HCT116 (cell line): ENCODE measurements at regions not wholly inside any gene's neighbourhood (a gene's known extent, or its start where the extent isn't known, plus 50 kb on each side); places are given as distances from the start of the nearest gene placed in this dataset.

Source experiments
- ATAC-seq: fragments of 200-7000 bp; cut with Tn5 transposase; 2 replicates; pipeline ENCODE4 v1.9.1; 2020; ENCODE audit warnings: mild to moderate bottlenecking, moderate library complexity
- BruUV-seq: library from RNA; stranded (reverse); fragments of 400-500 nt; replicated peaks from 2 replicates; lab custom pipeline; 2021; lab: Mats Ljungman, UMichigan
- CTCF ChIA-PET: fragments of 300-600 bp; sonication (Branson Sonifier 250); formaldehyde crosslinking; loops from one replicate; lab custom pipeline; 2021; ENCODE audit warnings: antibody characterized with exemption; lab: Charles Lee
- POLR2A ChIA-PET: fragments of 300-600, 350-600 bp; sonication (Branson Sonifier 250); formaldehyde crosslinking; loops from one replicate; lab custom pipeline; 2021; ENCODE audit warnings: antibody characterized with exemption; lab: Charles Lee
- RAD21 ChIA-PET, 2 experiments: fragments of 300-600 bp; sonication (Branson Sonifier 250); formaldehyde crosslinking; loops; one replicate each; lab custom pipeline; 2023; ENCODE audit warnings: low total read pairs in 2 of 2; ENCODE audit not compliant: uncharacterized antibody in 2 of 2, unreplicated experiment in 2 of 2, low non-redundant PET in 1 of 2; lab: Charles Lee
- DNase-seq: peaks from one replicate; pipeline ENCODE4 v3.0.0-alpha.2; 2010; ENCODE audit warnings: low read depth, low spot score
- H2AFZ ChIP-seq: fragments of 200-600 bp; shearing (Covaris generic), sonication (generic); 2 replicates; pipeline ENCODE4 v1.6.1; 2017; ENCODE audit warnings: low read depth, mixed run types, mixed read lengths, antibody characterized with exemption, low read length; ENCODE audit not compliant: poor library complexity, severe bottlenecking
- H3K27ac ChIP-seq: 2 replicates; pipeline ENCODE4 v1.5.1; 2012; ENCODE audit warnings: low read depth, low read length
- H3K27me3 ChIP-seq: fragments of 200-600 bp; sonication (generic); 2 replicates; pipeline ENCODE4 v1.6.1; 2016; ENCODE audit warnings: mixed run types, low read length, mixed read lengths; ENCODE audit not compliant: insufficient read depth
- H3K36me3 ChIP-seq, 2 experiments: fragments of 200-500 bp in 1 of 2; fragments of 200-600 bp in 1 of 2; sonication (Bioruptor generic) in 1 of 2; sonication (generic) in 1 of 2; 2 replicates each; pipeline versions ENCODE4 v1.5.1 to v1.6.1; 2014 to 2016; ENCODE audit warnings: low read length in 2 of 2, inconsistent platforms in 1 of 2, mixed read lengths in 1 of 2, mixed run types in 1 of 2; ENCODE audit not compliant: insufficient read depth in 2 of 2, control insufficient read depth in 1 of 2
- H3K4me1 ChIP-seq, 2 experiments: fragments of 200-600 bp in 1 of 2; sonication (generic) in 1 of 2; 2 replicates each; pipeline versions ENCODE4 v1.5.1 to v1.6.1; 2012 to 2017; ENCODE audit warnings: low read length in 2 of 2, inconsistent platforms in 1 of 2, mild to moderate bottlenecking in 1 of 2, mixed read lengths in 1 of 2, mixed run types in 1 of 2, moderate library complexity in 1 of 2; ENCODE audit not compliant: insufficient read depth in 2 of 2, control insufficient read depth in 1 of 2
- H3K4me2 ChIP-seq: fragments of 200-600 bp; sonication (generic); 2 replicates; pipeline ENCODE4 v1.6.1; 2017; ENCODE audit warnings: mixed run types, low read length, mixed read lengths
- H3K4me3 ChIP-seq, 2 experiments: fragments of 200-600 bp in 1 of 2; sonication (generic) in 1 of 2; replicated peaks in 1 of 2; 2 replicates each; pipeline ENCODE4 v1.5.1; 2011 to 2016; ENCODE audit warnings: low read length in 2 of 2, control low read depth in 1 of 2, low read depth in 1 of 2, mild to moderate bottlenecking in 1 of 2, mixed read lengths in 1 of 2, mixed run types in 1 of 2
- H3K79me2 ChIP-seq: fragments of 200-600 bp; sonication (generic); 2 replicates; pipeline ENCODE4 v1.6.1; 2017; ENCODE audit warnings: mild to moderate bottlenecking, mixed run types, low read length, moderate library complexity, mixed read lengths; ENCODE audit not compliant: insufficient read depth
- H3K9ac ChIP-seq: fragments of 200-600 bp; sonication (generic); 2 replicates; pipeline ENCODE4 v1.6.1; 2016; ENCODE audit warnings: low read length, mixed read lengths
- H3K9me2 ChIP-seq: fragments of 200-600 bp; sonication (generic), shearing (Covaris generic); 2 replicates; pipeline ENCODE4 v1.6.1; 2017; ENCODE audit warnings: mixed run types, mild to moderate bottlenecking, moderate library complexity; ENCODE audit not compliant: insufficient read depth
- H3K9me3 ChIP-seq, 2 experiments: fragments of 200-500 bp in 1 of 2; fragments of 200-600 bp in 1 of 2; sonication (Bioruptor generic) in 1 of 2; sonication (generic) in 1 of 2; 2 replicates each; pipeline ENCODE4 v1.6.1; 2014 to 2017; ENCODE audit warnings: low read length in 2 of 2, mixed read lengths in 2 of 2, inconsistent platforms in 1 of 2, low read depth in 1 of 2, mild to moderate bottlenecking in 1 of 2, mixed run types in 1 of 2, moderate library complexity in 1 of 2; ENCODE audit not compliant: control insufficient read depth in 1 of 2, insufficient read depth in 1 of 2
- H4K20me1 ChIP-seq: fragments of 200-600 bp; sonication (generic), shearing (Covaris generic); 2 replicates; pipeline ENCODE4 v1.6.1; 2017; ENCODE audit warnings: mixed run types, mild to moderate bottlenecking, moderate library complexity; ENCODE audit not compliant: insufficient read depth
- CBX3 ChIP-seq: IDR thresholded peaks from 2 replicates; pipeline ENCODE4 v1.6.1; 2012; ENCODE audit warnings: low read depth
- EGR1 ChIP-seq: IDR thresholded peaks from 2 replicates; pipeline ENCODE4 v1.6.1; 2012; ENCODE audit warnings: low read depth
- ELF1 ChIP-seq: IDR thresholded peaks from 2 replicates; pipeline ENCODE4 v1.6.1; 2012; ENCODE audit warnings: low read depth, borderline replicate concordance
- EZH2phosphoT487 ChIP-seq: fragments of 200-600 bp; IDR thresholded peaks from 2 replicates; pipeline ENCODE4 v1.6.1; 2018; ENCODE audit warnings: antibody characterized with exemption, borderline replicate concordance
- FOSL1 ChIP-seq: IDR thresholded peaks from 2 replicates; pipeline ENCODE4 v1.6.1; 2012; ENCODE audit warnings: low read depth
- MAX ChIP-seq: IDR thresholded peaks from 2 replicates; pipeline ENCODE4 v1.6.1; 2012
- POLR2A ChIP-seq: IDR thresholded peaks from 2 replicates; pipeline ENCODE4 v1.7.0; 2011; ENCODE audit warnings: borderline replicate concordance; ENCODE audit not compliant: insufficient read depth, insufficient read length; ENCODE audit errors: extremely low read depth
- SRF ChIP-seq: IDR thresholded peaks from 2 replicates; pipeline ENCODE4 v1.6.1; 2012; ENCODE audit warnings: low read depth
- intact Hi-C: fragments of 100-400 bp; cut with micrococcal nuclease; formaldehyde crosslinking; loops from 2 replicates; pipeline ENCODE4 v1.10.0; 2022
- TF ChIP-seq, protein P1 (sequence below), 3 experiments: fragments of 200-600 bp in 1 of 3; sonication (generic) in 1 of 3; IDR thresholded peaks in 2 of 3; conservative IDR thresholded peaks in 1 of 3; 2 replicates each; pipeline ENCODE4 v1.5.1; 2012 to 2017; ENCODE audit warnings: low read depth in 2 of 3, low read length in 2 of 3, antibody characterized with exemption in 1 of 3, borderline replicate concordance in 1 of 3, control low read depth in 1 of 3, mild to moderate bottlenecking in 1 of 3, mixed read lengths in 1 of 3, mixed run types in 1 of 3, moderate library complexity in 1 of 3; ENCODE audit not compliant: insufficient read depth in 1 of 3
- TF ChIP-seq, protein P2 (sequence below): IDR thresholded peaks from 2 replicates; pipeline ENCODE4 v1.6.1; 2011; ENCODE audit warnings: mild to moderate bottlenecking, low read length, moderate library complexity; ENCODE audit not compliant: insufficient replicate concordance; ENCODE audit errors: extremely low read depth

DNA sequence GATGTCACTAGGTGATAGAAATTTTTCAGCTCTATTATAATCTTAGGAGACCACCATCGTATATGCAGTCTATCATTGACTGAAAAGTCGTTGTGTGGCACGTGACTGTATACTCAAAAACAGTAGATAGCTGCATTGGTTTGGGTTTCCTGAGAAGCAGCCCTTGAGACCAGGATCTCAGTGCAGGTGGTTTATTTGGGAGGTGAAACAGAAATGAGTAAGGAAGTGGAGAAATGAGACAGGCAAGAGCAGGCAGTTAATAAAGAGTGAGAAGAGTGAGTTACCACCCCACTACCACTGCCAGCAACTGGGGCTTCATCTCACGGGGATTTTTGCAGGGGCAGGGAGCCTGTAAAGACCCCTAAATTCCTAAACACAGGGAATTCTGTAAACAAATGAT lies 221.0 kb downstream of the SHQ1 start:
- no peak overlapping the region for H3K9ac ChIP-seq
- ChIA-PET RAD21 (no interaction called here), CTCF (no interaction called here), POLR2A (no interaction called here)
- no peak overlapping the region for H3K4me3 ChIP-seq
- H2AFZ ChIP-seq = no peak overlapping the region
- no peak for ATAC-seq
- H3K27me3 ChIP-seq = no peaks in the 10 kb centered on the region
- H3K4me2 ChIP-seq = no peak overlapping the region
- H3K4me1 ChIP-seq = peaks cover 24 to 35% of the 10 kb centered on the region in 2 experiments
- no TSS peak for BruUV-seq
- no peak overlapping the region for H3K27ac ChIP-seq
- H3K9me3 ChIP-seq = no peaks in the 10 kb centered on the region
- TF ChIP-seq SRF = no peak
- TF ChIP-seq, protein P1, sequence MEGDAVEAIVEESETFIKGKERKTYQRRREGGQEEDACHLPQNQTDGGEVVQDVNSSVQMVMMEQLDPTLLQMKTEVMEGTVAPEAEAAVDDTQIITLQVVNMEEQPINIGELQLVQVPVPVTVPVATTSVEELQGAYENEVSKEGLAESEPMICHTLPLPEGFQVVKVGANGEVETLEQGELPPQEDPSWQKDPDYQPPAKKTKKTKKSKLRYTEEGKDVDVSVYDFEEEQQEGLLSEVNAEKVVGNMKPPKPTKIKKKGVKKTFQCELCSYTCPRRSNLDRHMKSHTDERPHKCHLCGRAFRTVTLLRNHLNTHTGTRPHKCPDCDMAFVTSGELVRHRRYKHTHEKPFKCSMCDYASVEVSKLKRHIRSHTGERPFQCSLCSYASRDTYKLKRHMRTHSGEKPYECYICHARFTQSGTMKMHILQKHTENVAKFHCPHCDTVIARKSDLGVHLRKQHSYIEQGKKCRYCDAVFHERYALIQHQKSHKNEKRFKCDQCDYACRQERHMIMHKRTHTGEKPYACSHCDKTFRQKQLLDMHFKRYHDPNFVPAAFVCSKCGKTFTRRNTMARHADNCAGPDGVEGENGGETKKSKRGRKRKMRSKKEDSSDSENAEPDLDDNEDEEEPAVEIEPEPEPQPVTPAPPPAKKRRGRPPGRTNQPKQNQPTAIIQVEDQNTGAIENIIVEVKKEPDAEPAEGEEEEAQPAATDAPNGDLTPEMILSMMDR (IDR thresholded peaks at IDR 0.05 in 2 of 3, conservative IDR thresholded peaks at IDR 0.05 in 1 of 3; ENCODE audit: borderline replicate concordance in 1 of 3, insufficient read depth in 1 of 3, low read depth in 2 of 3, low read length in 2 of 3) = no peak
- no peak for TF ChIP-seq ELF1
- no peak for TF ChIP-seq POLR2A
- no peak for TF ChIP-seq CBX3
- TF ChIP-seq FOSL1 = no peak
- TF ChIP-seq, all 23 proteins: peak for 0
- no peak for DNase-seq
- H3K9me2 ChIP-seq = no peaks in the 10 kb centered on the region
- H3K79me2 ChIP-seq = no peaks in the 10 kb centered on the region
- no peaks in the 10 kb centered on the region for H3K36me3 ChIP-seq
- intact Hi-C loops = no loop called here
- no peaks in the 10 kb centered on the region for H4K20me1 ChIP-seq

GRCh38 chr3:72625602-72626337 lies 222.5 kb downstream of the SHQ1 start:
- Histone ChIP-seq H2AFZ (no peak overlapping the region), H3K36me3 (no peaks in the 10 kb centered on the region), H3K4me3 (no peak overlapping the region), H3K79me2 (no peaks in the 10 kb centered on the region), H3K27ac (no peak overlapping the region), H4K20me1 (no peaks in the 10 kb centered on the region), H3K9ac (no peak overlapping the region), H3K27me3 (no peaks in the 10 kb centered on the region), H3K4me1 (peaks cover 24 to 34% of the 10 kb centered on the region in 2 experiments), H3K9me2 (no peaks in the 10 kb centered on the region), H3K4me2 (no peak overlapping the region), H3K9me3 (no peaks in the 10 kb centered on the region)
- BruUV-seq = no TSS peak
- ChIA-PET RAD21 (no interaction called here), POLR2A (no interaction called here), CTCF (no interaction called here)
- ATAC-seq (no peak), DNase-seq (no peak)
- TF ChIP-seq MAX (no peak), EGR1 (no peak), CBX3 (no peak), EZH2phosphoT487 (no peak), FOSL1 (no peak)
- TF ChIP-seq, protein P2, sequence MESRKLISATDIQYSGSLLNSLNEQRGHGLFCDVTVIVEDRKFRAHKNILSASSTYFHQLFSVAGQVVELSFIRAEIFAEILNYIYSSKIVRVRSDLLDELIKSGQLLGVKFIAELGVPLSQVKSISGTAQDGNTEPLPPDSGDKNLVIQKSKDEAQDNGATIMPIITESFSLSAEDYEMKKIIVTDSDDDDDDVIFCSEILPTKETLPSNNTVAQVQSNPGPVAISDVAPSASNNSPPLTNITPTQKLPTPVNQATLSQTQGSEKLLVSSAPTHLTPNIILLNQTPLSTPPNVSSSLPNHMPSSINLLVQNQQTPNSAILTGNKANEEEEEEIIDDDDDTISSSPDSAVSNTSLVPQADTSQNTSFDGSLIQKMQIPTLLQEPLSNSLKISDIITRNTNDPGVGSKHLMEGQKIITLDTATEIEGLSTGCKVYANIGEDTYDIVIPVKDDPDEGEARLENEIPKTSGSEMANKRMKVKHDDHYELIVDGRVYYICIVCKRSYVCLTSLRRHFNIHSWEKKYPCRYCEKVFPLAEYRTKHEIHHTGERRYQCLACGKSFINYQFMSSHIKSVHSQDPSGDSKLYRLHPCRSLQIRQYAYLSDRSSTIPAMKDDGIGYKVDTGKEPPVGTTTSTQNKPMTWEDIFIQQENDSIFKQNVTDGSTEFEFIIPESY = no peak
- intact Hi-C loops = no loop called here
